Endodermal cell (in vitro differentiated cells): ENCODE measurements at regions not wholly inside any gene's neighbourhood (a gene's known extent, or its start where the extent isn't known, plus 50 kb on each side); places are given as distances from the start of the nearest gene placed in this dataset.

ENCODE experiments used
- DNase-seq: peaks from one replicate; pipeline ENCODE4 v3.0.0-alpha.2; 2017
- H3K27ac ChIP-seq: 2 replicates; pipeline ENCODE4 v1.5.1; 2013; ENCODE audit warnings: mild to moderate bottlenecking, low read depth, low read length, moderate library complexity
- H3K27me3 ChIP-seq: 2 replicates; pipeline ENCODE4 v1.6.1; 2013; ENCODE audit warnings: mild to moderate bottlenecking, low read length, moderate library complexity; ENCODE audit not compliant: insufficient read depth, control insufficient read depth, poor library complexity, severe bottlenecking
- H3K36me3 ChIP-seq: 2 replicates; pipeline ENCODE4 v1.7.0; 2013; ENCODE audit warnings: mild to moderate bottlenecking, low read length, moderate library complexity; ENCODE audit not compliant: control insufficient read depth, insufficient read depth
- H3K4me1 ChIP-seq: one replicate; pipeline ENCODE4 v1.7.0; 2013; ENCODE audit warnings: low read length; ENCODE audit not compliant: control insufficient read depth, insufficient read depth
- H3K4me3 ChIP-seq: 2 replicates; pipeline ENCODE4 v1.5.1; 2013; ENCODE audit warnings: mild to moderate bottlenecking, low read length, moderate library complexity
- H3K9ac ChIP-seq: 2 replicates; pipeline ENCODE4 v1.6.1; 2013; ENCODE audit warnings: mild to moderate bottlenecking, low read length, moderate library complexity; ENCODE audit not compliant: poor library complexity, severe bottlenecking; ENCODE audit errors: extremely low read depth
- H3K9me3 ChIP-seq: 2 replicates; pipeline ENCODE4 v1.6.1; 2013; ENCODE audit warnings: mild to moderate bottlenecking, low read length, moderate library complexity; ENCODE audit not compliant: control insufficient read depth
- H3K27ac Mint-ChIP-seq: 2 replicates; pipeline ENCODE4 v1.8.0; 2020; ENCODE audit warnings: mixed read lengths
- H3K27me3 Mint-ChIP-seq: 2 replicates; pipeline ENCODE4 v1.8.0; 2021; ENCODE audit warnings: mild to moderate bottlenecking, mixed read lengths; ENCODE audit not compliant: insufficient read depth
- H3K36me3 Mint-ChIP-seq: 2 replicates; pipeline ENCODE4 v1.8.0; 2020; ENCODE audit warnings: low read depth, mixed read lengths
- H3K4me1 Mint-ChIP-seq: 2 replicates; pipeline ENCODE4 v1.8.0; 2020; ENCODE audit warnings: mixed read lengths
- H3K4me3 Mint-ChIP-seq: 2 replicates; pipeline ENCODE4 v1.8.0; 2020; ENCODE audit warnings: mild to moderate bottlenecking, moderate library complexity, mixed read lengths
- H3K9me3 Mint-ChIP-seq: 2 replicates; pipeline ENCODE4 v1.8.0; 2020; ENCODE audit warnings: mild to moderate bottlenecking, mixed read lengths
- CTCF ChIP-seq: fragments of 200-600 bp; sonication (generic); conservative IDR thresholded peaks from 2 replicates; pipeline ENCODE4 v1.5.0; 2021; ENCODE audit warnings: antibody characterized with exemption, mild to moderate bottlenecking
- WGBS, 2 experiments: methylation state at CpG; one replicate each; pipeline versions ENCODE4 v1.1.5 to v1.1.7; 2013; ENCODE audit warnings: missing lambda C conversion rate in 2 of 2, mixed read lengths in 1 of 2; ENCODE audit not compliant: insufficient coverage in 1 of 2, insufficient read length in 1 of 2; 5-methylcytosine and 5-hydroxymethylcytosine counted together

DNA sequence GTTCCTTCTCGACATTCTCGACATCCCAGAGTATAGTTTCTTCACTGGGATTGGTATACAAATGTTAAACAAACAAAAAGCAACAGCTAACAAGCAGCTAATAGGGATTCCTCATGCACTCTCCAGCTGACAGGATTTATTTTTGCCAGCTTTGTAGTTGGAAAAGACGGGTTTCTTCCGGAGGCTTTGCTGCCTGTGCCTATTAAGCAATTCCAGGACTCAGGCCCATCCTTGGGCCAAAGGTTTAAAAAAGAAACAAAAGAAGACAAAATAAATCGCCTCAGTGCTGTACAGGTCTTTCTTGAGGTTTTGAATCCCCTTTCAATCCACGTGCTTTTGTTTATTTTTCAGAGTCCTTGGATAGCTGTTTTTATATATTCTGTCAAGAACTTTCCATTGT, 1414.5 kb upstream of the PCDH9 start:
- no peaks in the 10 kb centered on the region for H3K27me3 Mint-ChIP-seq

GRCh38 chr13:68636784-68637183, 1406.6 kb upstream of the PCDH9 start:
- H3K27me3 ChIP-seq: no peaks in the 10 kb centered on the region
- no peak overlapping the region for H3K27ac ChIP-seq
- H3K36me3 ChIP-seq: no peaks in the 10 kb centered on the region
- no peaks in the 10 kb centered on the region for H3K4me1 ChIP-seq
- DNase-seq: no peak
- Mint-ChIP-seq H3K4me1 (peaks cover 2% of the 10 kb centered on the region), H3K4me3 (no peak overlapping the region), H3K9me3 (no peaks in the 10 kb centered on the region), H3K27me3 (no peaks in the 10 kb centered on the region), H3K27ac (no peak overlapping the region), H3K36me3 (no peaks in the 10 kb centered on the region)
- WGBS, 2 experiments: 100% methylated on average over 1 of the region's 1 CpG; no CpG with 5 or more reads in 1 of the 2 experiments
- H3K4me3 ChIP-seq: no peak overlapping the region
- H3K9ac ChIP-seq: no peak overlapping the region
- no peaks in the 10 kb centered on the region for H3K9me3 ChIP-seq
- no peak for TF ChIP-seq CTCF

More for the DNA sequence above, 1414.5 kb upstream of the PCDH9 start:
- 58 to 60% methylated on average over 5 to 6 of the region's 6 CpGs for WGBS, 2 experiments
- no peak for DNase-seq
- H3K27ac Mint-ChIP-seq: no peak overlapping the region
- H3K4me1 Mint-ChIP-seq: no peaks in the 10 kb centered on the region
- Histone ChIP-seq H3K9ac (no peak overlapping the region), H3K27ac (no peak overlapping the region), H3K4me3 (no peak overlapping the region), H3K36me3 (no peaks in the 10 kb centered on the region), H3K27me3 (no peaks in the 10 kb centered on the region), H3K4me1 (no peaks in the 10 kb centered on the region), H3K9me3 (no peaks in the 10 kb centered on the region)
- H3K9me3 Mint-ChIP-seq: no peaks in the 10 kb centered on the region
- no peak for TF ChIP-seq CTCF
- H3K36me3 Mint-ChIP-seq: no peaks in the 10 kb centered on the region
- no peak overlapping the region for H3K4me3 Mint-ChIP-seq

DNA sequence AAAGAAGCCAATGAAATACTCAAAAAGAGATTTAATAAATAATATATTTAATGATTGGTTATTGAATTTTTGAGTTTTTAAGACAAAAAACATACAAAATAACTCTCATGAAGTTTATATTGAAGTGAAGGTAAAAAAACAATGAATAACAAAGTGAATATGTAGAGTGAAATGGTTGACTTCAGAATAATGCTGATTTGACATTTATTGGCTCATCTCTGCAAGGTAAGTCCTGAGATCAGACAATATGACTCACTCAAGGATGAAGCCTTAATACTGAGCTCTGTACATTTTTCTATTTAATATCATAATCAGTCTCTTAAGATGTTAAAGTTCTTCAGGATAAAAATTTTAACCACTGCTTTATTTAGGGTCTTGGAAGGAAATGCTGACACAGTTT, 1398.9 kb upstream of the PCDH9 start:
- Histone ChIP-seq H3K9me3 (no peaks in the 10 kb centered on the region), H3K27ac (no peak overlapping the region), H3K4me3 (no peak overlapping the region), H3K36me3 (no peaks in the 10 kb centered on the region), H3K27me3 (no peaks in the 10 kb centered on the region), H3K4me1 (no peaks in the 10 kb centered on the region), H3K9ac (no peak overlapping the region)
- Mint-ChIP-seq H3K4me3 (no peak overlapping the region), H3K9me3 (no peaks in the 10 kb centered on the region), H3K36me3 (no peaks in the 10 kb centered on the region), H3K27ac (no peak overlapping the region), H3K4me1 (no peaks in the 10 kb centered on the region), H3K27me3 (no peaks in the 10 kb centered on the region)
- DNase-seq: no peak
- no peak for TF ChIP-seq CTCF
